ENCODE measurements at regions not wholly inside any gene's neighbourhood (a gene's known extent, or its start where the extent isn't known, plus 50 kb on each side); places are given as distances from the start of the nearest gene placed in this dataset.

GRCh38 chr6:126616866-126617265 lies 277.0 kb downstream of the CENPW start:
- no peak overlapping the region for H3K27ac ChIP-seq
- TF ChIP-seq CTCF (conservative IDR thresholded peaks at IDR 0.05; ENCODE audit: low read depth, low read length), result no peak
- H3K4me3 ChIP-seq (IDR thresholded peaks at IDR 0.05; ENCODE audit: insufficient read depth, low read depth, low read length), result no peak overlapping the region
- no peaks in the 10 kb centered on the region for H3K79me2 ChIP-seq (ENCODE audit: insufficient read depth, low read depth)
- no peaks in the 10 kb centered on the region for H3K36me3 ChIP-seq (ENCODE audit: insufficient read depth)
- no peak overlapping the region for H3K9ac ChIP-seq
- H4K20me1 ChIP-seq (ENCODE audit: insufficient read depth), result no peaks in the 10 kb centered on the region
- H3K4me1 ChIP-seq (ENCODE audit: low read depth, poor library complexity, severe bottlenecking), result no peaks in the 10 kb centered on the region
- no peak overlapping the region for H2AFZ ChIP-seq (ENCODE audit: low read depth)
- H3K27me3 ChIP-seq (ENCODE audit: insufficient read depth, low read depth), result no peaks in the 10 kb centered on the region
- no peak overlapping the region for H3K4me2 ChIP-seq

- H3K27me3 ChIP-seq (ENCODE audit: insufficient read depth, low read depth), result no peaks in the 10 kb centered on the region
- no peaks in the 10 kb centered on the region for H3K79me2 ChIP-seq (ENCODE audit: insufficient read depth, low read depth)
- no peak for TF ChIP-seq CTCF (conservative IDR thresholded peaks at IDR 0.05; ENCODE audit: low read depth, low read length)
Measured at GRCh38 chr6:126618639-126619343, 278.9 kb downstream of the CENPW start.

GRCh38 chr6:126620719-126621118 lies 280.8 kb downstream of the CENPW start:
- Histone ChIP-seq H4K20me1 (ENCODE audit: insufficient read depth) (no peaks in the 10 kb centered on the region), H3K79me2 (ENCODE audit: insufficient read depth, low read depth) (no peaks in the 10 kb centered on the region), H3K27ac (no peak overlapping the region), H2AFZ (ENCODE audit: low read depth) (no peak overlapping the region), H3K36me3 (ENCODE audit: insufficient read depth) (no peaks in the 10 kb centered on the region), H3K4me1 (ENCODE audit: low read depth, poor library complexity, severe bottlenecking) (no peaks in the 10 kb centered on the region), H3K4me3 (IDR thresholded peaks at IDR 0.05; ENCODE audit: insufficient read depth, low read depth, low read length) (no peak overlapping the region), H3K27me3 (ENCODE audit: insufficient read depth, low read depth) (no peaks in the 10 kb centered on the region), H3K4me2 (no peak overlapping the region), H3K9ac (no peak overlapping the region)
- TF ChIP-seq CTCF (conservative IDR thresholded peaks at IDR 0.05; ENCODE audit: low read depth, low read length), result no peak

More at GRCh38 chr6:126618639-126619343, 278.9 kb downstream of the CENPW start:
- H3K36me3 ChIP-seq (ENCODE audit: insufficient read depth), result no peaks in the 10 kb centered on the region
- no peak overlapping the region for H3K4me3 ChIP-seq (IDR thresholded peaks at IDR 0.05; ENCODE audit: insufficient read depth, low read depth, low read length)
- no peaks in the 10 kb centered on the region for H4K20me1 ChIP-seq (ENCODE audit: insufficient read depth)
- no peaks in the 10 kb centered on the region for H3K4me1 ChIP-seq (ENCODE audit: low read depth, poor library complexity, severe bottlenecking)
- H3K4me2 ChIP-seq, result no peak overlapping the region
- no peak overlapping the region for H3K9ac ChIP-seq
- no peak overlapping the region for H2AFZ ChIP-seq (ENCODE audit: low read depth)
- H3K27ac ChIP-seq, result no peak overlapping the region

- no peak overlapping the region for H3K4me3 ChIP-seq (IDR thresholded peaks at IDR 0.05; ENCODE audit: insufficient read depth, low read depth, low read length)
- H2AFZ ChIP-seq (ENCODE audit: low read depth), result no peak overlapping the region
- H3K27ac ChIP-seq, result no peak overlapping the region
- H3K4me1 ChIP-seq (ENCODE audit: low read depth, poor library complexity, severe bottlenecking), result no peaks in the 10 kb centered on the region
- no peaks in the 10 kb centered on the region for H3K27me3 ChIP-seq (ENCODE audit: insufficient read depth, low read depth)
- H3K4me2 ChIP-seq, result no peak overlapping the region
- H4K20me1 ChIP-seq (ENCODE audit: insufficient read depth), result no peaks in the 10 kb centered on the region
- H3K36me3 ChIP-seq (ENCODE audit: insufficient read depth), result no peaks in the 10 kb centered on the region
- no peaks in the 10 kb centered on the region for H3K79me2 ChIP-seq (ENCODE audit: insufficient read depth, low read depth)
- no peak overlapping the region for H3K9ac ChIP-seq
- TF ChIP-seq CTCF (conservative IDR thresholded peaks at IDR 0.05; ENCODE audit: low read depth, low read length), result no peak
Measured at GRCh38 chr6:126625019-126625418, 285.1 kb downstream of the CENPW start.
